HUDEP-2 (cell line): ENCODE measurements at regions not wholly inside any gene's neighbourhood (a gene's known extent, or its start where the extent isn't known, plus 50 kb on each side); places are given as distances from the start of the nearest gene placed in this dataset.

Experiments used
- DNase-seq, 76 experiments: peaks; one replicate each; lab custom pipeline; 2025; ENCODE audit not compliant: unreplicated experiment in 76 of 76; lab: John Stamatoyannopoulos, UW

GRCh38 chr1:166221316-166221715, 54.5 kb upstream of the FAM78B start:
- DNase-seq = no peak

- no peak for DNase-seq
Measured at GRCh38 chr1:166233750-166234366, 67.1 kb upstream of the FAM78B start.

DNA sequence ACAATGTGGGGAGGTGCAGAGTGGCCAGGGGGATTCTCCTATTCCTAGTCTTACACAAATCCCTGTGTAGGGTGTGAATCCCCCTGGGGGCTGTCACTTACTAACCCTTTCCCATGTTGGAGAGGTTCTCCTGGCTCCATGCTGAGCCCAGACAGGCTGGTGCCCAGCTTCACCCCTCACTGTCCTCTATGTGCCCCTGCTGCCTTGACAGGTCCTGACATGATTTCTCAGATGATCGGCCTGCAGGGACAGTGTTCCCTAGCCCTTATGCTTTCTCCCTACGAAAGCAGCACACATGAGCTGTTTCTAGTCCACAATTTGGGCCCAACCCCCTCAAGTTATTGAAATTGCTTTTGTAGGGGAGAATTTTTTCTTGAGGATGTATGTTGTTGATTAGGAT, 68.9 kb upstream of the FAM78B start:
- no peak for DNase-seq

GRCh38 chr1:166237675-166238074, 70.9 kb upstream of the FAM78B start:
- no peak for DNase-seq

DNA sequence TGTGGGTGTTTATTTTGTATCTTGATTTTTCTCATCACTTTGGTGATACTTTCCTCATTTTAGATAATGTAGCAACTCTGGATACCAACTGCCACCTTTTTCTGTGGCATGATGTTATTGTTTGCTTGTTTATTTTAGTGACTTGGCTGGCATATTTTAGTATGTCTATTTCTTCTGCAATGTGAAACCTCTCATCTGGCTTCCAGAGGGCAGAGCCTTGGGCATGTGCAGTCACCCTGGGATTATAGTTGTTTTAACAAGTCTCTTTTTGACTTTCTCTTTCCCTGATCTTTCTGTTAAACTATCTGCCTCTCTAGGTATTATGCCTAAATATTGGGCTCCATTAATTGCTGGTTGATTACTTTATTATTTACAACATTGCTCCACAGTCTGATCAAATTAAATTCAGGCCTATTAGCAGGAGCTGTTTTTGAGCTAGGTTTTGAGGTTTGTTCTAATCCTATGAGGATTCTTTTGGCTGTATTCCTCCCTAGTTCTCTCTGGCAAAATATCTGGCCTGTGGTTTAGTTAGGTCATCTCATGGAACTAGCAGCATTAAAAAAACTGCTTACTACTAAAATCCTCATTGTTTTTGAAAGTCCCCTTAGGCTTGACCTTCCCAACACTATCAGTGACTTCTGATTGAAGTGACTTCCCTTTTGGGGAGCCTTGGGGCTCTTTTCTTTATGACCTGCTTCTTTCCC, 86.4 kb upstream of the FAM78B start:
- no peak for DNase-seq

GRCh38 chr1:166258017-166258416, 91.2 kb upstream of the FAM78B start:
- peak in 12 of 76 experiments; percentile 2 to 51 (median 10) for DNase-seq

GRCh38 chr1:166261511-166261910, 94.7 kb upstream of the FAM78B start:
- DNase-seq = no peak

DNA sequence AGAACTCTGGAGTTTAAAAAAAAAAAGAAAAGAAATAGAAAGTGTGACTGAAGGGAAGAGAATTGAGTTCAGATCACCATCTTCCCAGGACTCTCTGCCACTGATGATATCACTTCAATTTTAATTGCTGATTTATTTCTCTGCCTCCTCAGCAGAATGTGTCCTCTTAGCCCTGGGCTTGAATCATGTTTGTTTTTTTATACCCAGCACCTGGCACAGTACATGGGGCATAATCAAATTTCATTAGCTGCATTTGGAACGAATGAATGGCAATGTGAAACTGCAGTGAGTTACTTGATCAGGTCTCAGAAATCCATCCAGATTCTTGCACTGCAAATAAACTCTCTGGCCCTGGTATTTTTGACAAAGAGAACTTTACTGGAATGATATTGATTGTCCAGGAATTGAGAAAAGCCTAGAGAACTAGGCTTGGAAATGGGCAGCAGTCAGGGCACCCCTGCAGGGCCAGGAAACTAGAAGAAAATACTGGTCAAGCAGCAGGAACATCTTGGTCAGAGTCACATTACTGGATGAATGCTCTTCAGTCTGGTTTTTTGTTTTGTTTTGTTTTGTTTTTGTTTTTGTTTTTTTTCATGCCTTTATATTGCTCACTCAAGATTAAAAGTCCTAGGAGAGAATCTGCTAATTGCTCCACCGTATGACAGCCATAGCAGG, 103.8 kb upstream of the FAM78B start:
- DNase-seq = no peak

GRCh38 chr1:166271151-166271538, 104.3 kb upstream of the FAM78B start:
- DNase-seq = no peak

DNA sequence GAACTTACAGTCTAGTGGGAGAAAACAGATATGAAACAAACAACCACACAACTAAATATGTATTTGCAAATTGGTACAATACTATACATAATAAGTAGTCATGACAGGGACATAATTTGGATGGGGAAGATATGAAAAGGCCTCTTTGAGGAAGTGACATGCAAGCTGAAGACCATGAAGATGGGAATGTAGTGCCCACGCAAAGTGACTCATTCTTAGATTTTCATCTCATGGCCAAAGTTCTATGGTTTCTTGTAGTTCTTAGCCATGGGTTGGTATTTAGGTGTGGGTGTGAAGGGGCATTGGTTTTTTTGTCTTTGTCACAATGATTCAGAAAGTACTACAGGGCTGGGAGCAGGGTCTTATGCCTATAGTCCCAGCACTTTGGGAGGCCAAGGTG, 105.4 kb upstream of the FAM78B start:
- DNase-seq = peak in 4 of 76 experiments; percentile 2 to 10 (median 6)

DNA sequence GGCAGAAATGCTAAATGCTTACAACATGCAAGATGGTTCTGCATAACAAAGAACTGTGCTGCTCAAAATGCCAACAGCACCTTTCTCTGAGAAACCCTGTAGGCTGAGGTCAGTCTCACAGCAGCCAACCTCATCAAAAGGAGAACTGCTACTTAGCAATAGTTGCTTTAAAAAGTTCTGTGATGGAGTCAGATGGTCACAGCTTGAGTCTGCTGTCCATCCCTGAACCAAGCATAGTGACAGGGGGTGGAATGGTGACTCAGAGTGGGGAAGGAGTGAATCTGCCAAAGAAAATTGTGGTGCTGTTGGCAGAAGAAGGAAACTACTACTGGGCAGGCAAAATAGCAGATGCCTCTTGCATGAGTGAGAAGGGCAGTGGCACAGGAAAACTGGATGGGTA, 106.0 kb upstream of the FAM78B start:
- no peak for DNase-seq

DNA sequence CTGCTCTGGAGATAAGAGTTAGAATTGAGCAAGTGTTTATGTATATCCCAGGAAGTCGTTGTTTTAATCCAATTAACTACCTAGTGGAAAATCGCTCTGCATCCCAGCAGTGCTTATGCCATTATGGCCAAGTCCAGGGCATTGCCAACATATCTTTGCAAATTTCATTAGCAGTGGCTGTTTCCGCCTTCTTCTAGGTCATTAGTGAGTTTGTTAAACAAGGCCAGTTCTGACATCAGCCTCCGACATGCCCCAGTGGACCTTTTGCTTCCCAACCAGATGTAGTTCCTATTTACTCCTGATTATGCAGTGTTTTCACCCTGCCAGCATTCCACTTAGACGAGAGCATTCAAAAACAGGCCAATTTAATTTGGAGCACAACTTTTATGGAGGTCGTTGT, 106.8 kb upstream of the FAM78B start:
- DNase-seq = no peak

DNA sequence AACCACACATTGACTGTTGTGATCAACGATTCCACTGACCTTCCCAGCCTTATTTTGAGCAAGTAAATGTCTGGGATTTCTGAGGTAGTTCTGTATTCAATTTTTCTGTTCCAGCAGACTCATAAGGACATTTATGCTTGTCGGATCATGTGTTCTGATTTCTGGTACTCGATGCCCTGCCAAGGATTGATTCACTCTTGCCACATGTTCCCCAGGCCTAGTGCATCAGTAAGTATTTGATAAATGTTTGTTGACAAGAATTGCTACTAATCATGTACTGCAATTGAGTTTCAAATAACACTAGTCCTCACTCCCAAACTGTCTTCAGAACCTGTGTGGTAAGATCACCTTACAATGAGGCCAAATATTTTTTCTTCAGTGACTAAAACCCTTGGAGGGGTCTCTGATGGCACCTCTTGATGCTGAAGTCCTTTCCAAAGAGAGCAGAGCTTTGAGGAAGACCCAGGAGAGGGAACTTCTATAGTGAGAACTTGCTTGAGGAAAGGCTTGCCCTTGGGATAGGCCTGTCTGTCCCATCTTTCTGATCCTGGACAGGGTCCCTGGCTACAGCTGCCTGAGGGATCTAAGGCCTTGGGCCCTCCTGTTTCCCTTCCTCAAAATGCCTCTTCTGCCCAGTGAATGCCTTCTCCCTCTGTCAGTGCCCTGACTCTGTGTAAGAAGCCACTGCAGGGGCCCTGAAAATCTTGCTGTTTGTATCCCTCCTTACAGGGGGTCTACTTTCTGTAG, 115.8 kb upstream of the FAM78B start:
- no peak for DNase-seq

GRCh38 chr1:166283190-166283589, 116.4 kb upstream of the FAM78B start:
- DNase-seq = no peak

GRCh38 chr1:166283600-166283999, 116.8 kb upstream of the FAM78B start:
- DNase-seq = no peak

GRCh38 chr1:166289309-166290050, 122.7 kb upstream of the FAM78B start:
- DNase-seq = no peak

GRCh38 chr1:166295656-166296055, 128.9 kb upstream of the FAM78B start:
- no peak for DNase-seq

GRCh38 chr1:166297993-166298392, 131.2 kb upstream of the FAM78B start:
- no peak for DNase-seq

DNA sequence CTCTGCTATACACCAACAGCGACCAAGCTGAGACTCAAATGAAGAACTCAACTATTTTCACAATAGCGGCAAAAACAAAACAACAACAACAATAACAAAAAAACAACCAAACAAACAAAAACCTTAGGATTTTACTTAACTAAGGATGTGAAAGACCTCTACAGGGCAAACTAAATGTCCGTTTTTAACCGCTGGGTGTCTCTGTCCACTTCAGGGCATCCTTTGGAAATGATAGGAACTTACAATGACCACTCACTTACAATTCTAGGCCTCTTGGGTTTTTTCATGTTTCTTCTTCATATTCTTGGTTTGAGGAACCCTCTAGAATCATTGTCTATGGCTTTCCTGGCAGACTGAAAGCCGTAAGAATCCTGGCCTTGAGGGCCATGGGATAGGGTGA, 134.0 kb upstream of the FAM78B start:
- DNase-seq = no peak

DNA sequence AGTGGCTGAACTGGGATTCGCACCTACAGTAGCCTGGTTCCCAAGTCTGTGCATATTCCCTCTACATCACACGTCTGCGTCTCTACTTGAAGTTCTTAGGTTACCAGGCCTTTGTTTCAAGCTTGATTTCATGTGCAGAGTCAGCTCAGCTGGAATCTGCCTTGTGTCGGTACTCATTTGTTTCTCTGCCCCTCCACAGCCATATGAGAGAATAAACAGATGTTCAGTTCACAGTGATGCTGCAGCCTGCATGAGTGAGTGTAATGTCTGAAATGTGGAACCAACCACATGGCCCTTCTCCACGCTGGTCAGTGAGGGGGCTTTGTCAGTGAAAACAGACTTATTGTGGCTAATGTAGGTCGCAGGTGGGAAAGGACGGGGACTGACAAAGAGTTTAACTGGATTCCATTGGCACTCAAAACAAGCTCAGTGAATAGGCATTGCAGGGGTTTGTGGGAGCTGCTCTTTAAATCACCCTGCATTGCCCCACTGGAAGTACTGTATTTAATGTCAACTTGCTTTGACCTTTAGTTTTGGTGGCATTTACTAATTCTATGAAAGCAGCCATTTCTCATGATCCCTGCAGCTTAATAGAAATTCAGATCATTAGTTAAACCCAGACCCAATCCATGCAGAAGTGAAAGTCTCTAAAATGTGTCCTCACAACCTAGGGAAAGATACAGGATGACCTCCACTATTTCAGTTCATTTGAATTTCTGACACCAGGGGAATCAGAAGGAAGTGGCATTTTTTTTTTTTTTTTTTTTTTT, 136.4 kb upstream of the FAM78B start:
- no peak for DNase-seq
